K562 (cell line): ENCODE measurements at regions not wholly inside any gene's neighbourhood (a gene's known extent, or its start where the extent isn't known, plus 50 kb on each side); places are given as distances from the start of the nearest gene placed in this dataset.

Source experiments
- ATAC-seq: fragments of 200-7000 bp; cut with Tn5 transposase; 3 replicates; pipeline ENCODE4 v1.9.1; 2020; ENCODE audit warnings: moderate library complexity
- BruUV-seq: library from RNA; stranded (reverse); fragments of 400-500 nt; replicated peaks from 2 replicates; lab custom pipeline; 2021; lab: Mats Ljungman, UMichigan
- CTCF ChIA-PET: fragments of 300-600 bp; formaldehyde crosslinking; extraction: SDS; loops from one replicate; lab custom pipeline; 2021; ENCODE audit warnings: low intra/inter-chr PET ratio; lab: Yijun Ruan, JAX
- POLR2A ChIA-PET: fragments of 300-600, 350-650 bp; sonication (Branson Sonifier 250); formaldehyde crosslinking; extraction: SDS; loops from one replicate; lab custom pipeline; 2021; ENCODE audit warnings: antibody characterized with exemption, inconsistent platforms; lab: Yijun Ruan, JAX
- DNase-seq, 4 experiments: peaks; one replicate each; pipeline versions ENCODE4 v3.0.0 to v3.0.0-alpha.2; 2011 to 2018; ENCODE audit warnings: low spot score in 3 of 4, mixed read lengths in 3 of 4; ENCODE audit errors: extremely low read depth in 1 of 4
- FAIRE-seq: peaks from 2 replicates; lab custom pipeline; 2011; peaks lifted over from hg19 to GRCh38; lab: Jason Lieb, UNC
- H2AFZ ChIP-seq: 2 replicates; pipeline ENCODE4 v1.6.0; 2011; ENCODE audit warnings: low read depth, low read length, control low read depth, inconsistent platforms
- H3K27ac ChIP-seq: fragments of 200-600 bp; 3 replicates; pipeline ENCODE4 v1.8.0; 2011; ENCODE audit warnings: low read depth, mild to moderate bottlenecking, control low read depth, inconsistent platforms, low read length, moderate library complexity, mixed read lengths; ENCODE audit errors: extremely low read depth
- H3K27me3 ChIP-seq, 2 experiments: fragments of 300-600 bp in 1 of 2; 2 replicates in 1 of 2; 3 replicates in 1 of 2; pipeline versions ENCODE4 v1.6.0 to v1.8.0; 2011; ENCODE audit warnings: inconsistent platforms in 2 of 2, low read length in 2 of 2, mild to moderate bottlenecking in 1 of 2, mixed read lengths in 1 of 2, moderate library complexity in 1 of 2; ENCODE audit not compliant: control insufficient read depth in 2 of 2, insufficient read depth in 2 of 2
- H3K36me3 ChIP-seq: fragments of 300-600 bp; 3 replicates; pipeline ENCODE4 v1.8.0; 2011; ENCODE audit warnings: mild to moderate bottlenecking, low read length, inconsistent platforms; ENCODE audit not compliant: control insufficient read depth, insufficient read depth
- H3K4me1 ChIP-seq, 2 experiments: fragments of 200-600 bp in 1 of 2; replicated peaks in 1 of 2; 2 replicates in 1 of 2; 3 replicates in 1 of 2; pipeline versions ENCODE4 v1.5.1 to v1.8.0; 2011; ENCODE audit warnings: inconsistent platforms in 2 of 2, low read length in 2 of 2, mild to moderate bottlenecking in 1 of 2, mixed read lengths in 1 of 2, moderate library complexity in 1 of 2; ENCODE audit not compliant: control insufficient read depth in 2 of 2, insufficient read depth in 2 of 2
- H3K4me2 ChIP-seq: 2 replicates; pipeline ENCODE4 v1.6.1; 2011; ENCODE audit warnings: low read length, control low read depth, inconsistent platforms, mixed read lengths; ENCODE audit not compliant: insufficient read depth
- H3K4me3 ChIP-seq: fragments of 200-600 bp; sonication (generic), shearing (Covaris generic); 2 replicates; pipeline ENCODE4 v1.5.1; 2016; ENCODE audit warnings: control low read depth, inconsistent platforms
- H3K79me2 ChIP-seq: fragments of 200-600 bp; 3 replicates; pipeline ENCODE4 v1.8.0; 2011; ENCODE audit warnings: low read length, inconsistent platforms; ENCODE audit not compliant: control insufficient read depth, insufficient read depth
- H3K9ac ChIP-seq, 2 experiments: 2 replicates each; pipeline versions ENCODE4 v1.6.0 to v1.6.1; 2011; ENCODE audit warnings: low read depth in 2 of 2, low read length in 2 of 2, control low read depth in 1 of 2, inconsistent platforms in 1 of 2, mild to moderate bottlenecking in 1 of 2, mixed read lengths in 1 of 2; ENCODE audit not compliant: insufficient read depth in 1 of 2
- H3K9me1 ChIP-seq: one replicate; pipeline ENCODE4 v1.6.0; 2011; ENCODE audit warnings: inconsistent platforms, mild to moderate bottlenecking, low read length, moderate library complexity; ENCODE audit not compliant: control insufficient read depth, insufficient read depth
- H3K9me3 ChIP-seq: replicated peaks from 2 replicates; pipeline ENCODE4 v1.5.1; 2011; ENCODE audit warnings: low read depth, low read length, inconsistent platforms; ENCODE audit not compliant: control insufficient read depth, insufficient read depth
- H4K20me1 ChIP-seq: replicated peaks from 2 replicates; pipeline ENCODE4 v1.6.1; 2011; ENCODE audit warnings: low read length, inconsistent platforms, mixed read lengths; ENCODE audit not compliant: control insufficient read depth, insufficient read depth
- ETS2 ChIP-seq: IDR thresholded peaks from 2 replicates; pipeline ENCODE4 v1.6.1; 2016; ENCODE audit warnings: borderline replicate concordance, missing genetic modification characterization, mild to moderate bottlenecking, moderate library complexity, missing compliant biosample characterization; ENCODE audit not compliant: poor library complexity, severe bottlenecking
- GATAD2A ChIP-seq: fragments of 450-650 bp; IDR thresholded peaks from 2 replicates; pipeline ENCODE4 v1.6.1; 2017
- SNRNP70 ChIP-seq: fragments of 200-400 bp; formaldehyde crosslinking; optimal IDR thresholded peaks from 2 replicates; pipeline ENCODE3; 2017; ENCODE audit warnings: low read depth, low read length
- ZNF785 ChIP-seq: fragments of 250-450 bp; sonication (Bioruptor Pico); IDR thresholded peaks from 2 replicates; pipeline ENCODE4 v1.4.0; 2020; ENCODE audit warnings: mild to moderate bottlenecking
- WGBS: fragments of 100-300 bp; shearing (Covaris generic); methylation state at CpG from one replicate; pipeline ENCODE4 v1.1.6; 2016; ENCODE audit warnings: low coverage, mixed read lengths; ENCODE audit not compliant: insufficient coverage; ENCODE audit errors: missing lambda C conversion rate; 5-methylcytosine and 5-hydroxymethylcytosine counted together
- in situ Hi-C: fragments of 300-500 bp; cut with MboI; formaldehyde crosslinking; loops from 4 replicates; pipeline ENCODE4 v1.15.0; 2018; ENCODE audit warnings: inconsistent platforms, mixed read lengths
- intact Hi-C: fragments of 100-400 bp; cut with micrococcal nuclease; formaldehyde crosslinking; loops from 2 replicates; pipeline ENCODE4 v1.14.2; 2022
- TF ChIP-seq, protein P1 (sequence below), 2 experiments: fragments of 450-650 bp in 1 of 2; sonication (generic) in 1 of 2; formaldehyde crosslinking in 1 of 2; IDR thresholded peaks in 1 of 2; conservative IDR thresholded peaks in 1 of 2; 2 replicates each; pipeline versions ENCODE4 v1.6.1 to v1.8.1; 2016 to 2023; ENCODE audit warnings: mild to moderate bottlenecking in 2 of 2, moderate library complexity in 2 of 2, inconsistent platforms in 1 of 2, missing genetic modification reagents in 1 of 2
- TF ChIP-seq, protein P2 (sequence below), 2 experiments: fragments of 450-650 bp in 1 of 2; sonication (generic) in 1 of 2; formaldehyde crosslinking in 1 of 2; IDR thresholded peaks; 2 replicates each; pipeline versions ENCODE4 v1.7.1 to v1.9.0; 2016 to 2022; ENCODE audit warnings: inconsistent platforms in 1 of 2, mild to moderate bottlenecking in 1 of 2, missing genetic modification reagents in 1 of 2

DNA sequence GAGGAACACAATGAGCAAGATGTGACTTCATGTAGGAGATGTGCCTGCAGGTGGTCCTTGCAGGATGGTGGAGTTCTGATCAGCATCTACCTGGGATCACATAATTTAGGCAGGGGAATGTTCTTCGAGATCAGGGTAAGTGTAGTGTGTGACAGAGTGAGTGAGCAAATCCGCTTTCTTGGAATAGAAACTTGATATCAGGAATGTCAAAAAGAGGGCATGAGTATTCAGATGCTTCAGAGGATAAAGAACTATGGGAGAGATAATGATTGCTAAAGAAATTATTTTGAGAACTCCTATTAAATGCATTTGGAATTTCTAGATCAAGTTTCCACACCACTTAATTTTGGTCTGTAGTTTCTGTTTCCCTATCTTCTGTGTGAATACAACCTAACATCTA lies 463.6 kb upstream of the SLC14A2 start:
- FAIRE-seq (no peak), ATAC-seq (no peak), DNase-seq (no peak)
- H3K4me3 ChIP-seq = no peak overlapping the region
- WGBS = 0% methylated on average over 2 of the region's 2 CpGs
- intact Hi-C loops (no loop called here), in situ Hi-C loops (no loop called here)
- H3K4me2 ChIP-seq = no peak overlapping the region
- ChIA-PET POLR2A (no interaction called here), CTCF (no interaction called here)
- H3K9me1 ChIP-seq = no peaks in the 10 kb centered on the region
- no peaks in the 10 kb centered on the region for H3K27me3 ChIP-seq
- no peak overlapping the region for H2AFZ ChIP-seq
- no peaks in the 10 kb centered on the region for H3K36me3 ChIP-seq
- H3K9ac ChIP-seq = no peak overlapping the region
- H3K27ac ChIP-seq = no peak overlapping the region
- no TSS peak for BruUV-seq
- H3K9me3 ChIP-seq = no peaks in the 10 kb centered on the region
- no peaks in the 10 kb centered on the region for H3K79me2 ChIP-seq
- no peaks in the 10 kb centered on the region for H3K4me1 ChIP-seq
- no peaks in the 10 kb centered on the region for H4K20me1 ChIP-seq
- TF ChIP-seq ETS2 (tag) = no peak
- no peak for TF ChIP-seq SNRNP70
- TF ChIP-seq ZNF785 (CRISPR knock-in tag) = no peak
- TF ChIP-seq, protein P1, sequence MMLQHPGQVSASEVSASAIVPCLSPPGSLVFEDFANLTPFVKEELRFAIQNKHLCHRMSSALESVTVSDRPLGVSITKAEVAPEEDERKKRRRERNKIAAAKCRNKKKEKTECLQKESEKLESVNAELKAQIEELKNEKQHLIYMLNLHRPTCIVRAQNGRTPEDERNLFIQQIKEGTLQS (IDR thresholded peaks at IDR 0.05) = no peak
- TF ChIP-seq, protein P1 (CRISPR knock-in tag; conservative IDR thresholded peaks at IDR 0.05) = no peak
- TF ChIP-seq, protein P2, sequence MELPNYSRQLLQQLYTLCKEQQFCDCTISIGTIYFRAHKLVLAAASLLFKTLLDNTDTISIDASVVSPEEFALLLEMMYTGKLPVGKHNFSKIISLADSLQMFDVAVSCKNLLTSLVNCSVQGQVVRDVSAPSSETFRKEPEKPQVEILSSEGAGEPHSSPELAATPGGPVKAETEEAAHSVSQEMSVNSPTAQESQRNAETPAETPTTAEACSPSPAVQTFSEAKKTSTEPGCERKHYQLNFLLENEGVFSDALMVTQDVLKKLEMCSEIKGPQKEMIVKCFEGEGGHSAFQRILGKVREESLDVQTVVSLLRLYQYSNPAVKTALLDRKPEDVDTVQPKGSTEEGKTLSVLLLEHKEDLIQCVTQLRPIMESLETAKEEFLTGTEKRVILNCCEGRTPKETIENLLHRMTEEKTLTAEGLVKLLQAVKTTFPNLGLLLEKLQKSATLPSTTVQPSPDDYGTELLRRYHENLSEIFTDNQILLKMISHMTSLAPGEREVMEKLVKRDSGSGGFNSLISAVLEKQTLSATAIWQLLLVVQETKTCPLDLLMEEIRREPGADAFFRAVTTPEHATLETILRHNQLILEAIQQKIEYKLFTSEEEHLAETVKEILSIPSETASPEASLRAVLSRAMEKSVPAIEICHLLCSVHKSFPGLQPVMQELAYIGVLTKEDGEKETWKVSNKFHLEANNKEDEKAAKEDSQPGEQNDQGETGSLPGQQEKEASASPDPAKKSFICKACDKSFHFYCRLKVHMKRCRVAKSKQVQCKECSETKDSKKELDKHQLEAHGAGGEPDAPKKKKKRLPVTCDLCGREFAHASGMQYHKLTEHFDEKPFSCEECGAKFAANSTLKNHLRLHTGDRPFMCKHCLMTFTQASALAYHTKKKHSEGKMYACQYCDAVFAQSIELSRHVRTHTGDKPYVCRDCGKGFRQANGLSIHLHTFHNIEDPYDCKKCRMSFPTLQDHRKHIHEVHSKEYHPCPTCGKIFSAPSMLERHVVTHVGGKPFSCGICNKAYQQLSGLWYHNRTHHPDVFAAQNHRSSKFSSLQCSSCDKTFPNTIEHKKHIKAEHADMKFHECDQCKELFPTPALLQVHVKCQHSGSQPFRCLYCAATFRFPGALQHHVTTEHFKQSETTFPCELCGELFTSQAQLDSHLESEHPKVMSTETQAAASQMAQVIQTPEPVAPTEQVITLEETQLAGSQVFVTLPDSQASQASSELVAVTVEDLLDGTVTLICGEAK (IDR thresholded peaks at IDR 0.05) = no peak
- TF ChIP-seq, protein P2 (CRISPR knock-in tag; IDR thresholded peaks at IDR 0.05) = no peak
- no peak for TF ChIP-seq GATAD2A
